Subcutaneous abdominal adipose tissue (tissue), 5 donors: ENCODE measurements at regions not wholly inside any gene's neighbourhood (a gene's known extent, or its start where the extent isn't known, plus 50 kb on each side); places are given as distances from the start of the nearest gene placed in this dataset.

Experiments used
- H3K27ac ChIP-seq: one replicate; pipeline ENCODE4 v1.7.0; 2013; ENCODE audit warnings: low read depth, mild to moderate bottlenecking, inconsistent platforms, low read length, moderate library complexity
- H3K27me3 ChIP-seq, 5 donors: one replicate each; pipeline ENCODE4 v1.7.0; 2013; ENCODE audit warnings: low read length in 5 of 5, inconsistent platforms in 1 of 5; ENCODE audit not compliant: control insufficient read depth in 5 of 5, insufficient read depth in 4 of 5
- H3K36me3 ChIP-seq, 5 donors: one replicate each; pipeline ENCODE4 v1.7.0; 2013; ENCODE audit warnings: low read length in 5 of 5; ENCODE audit not compliant: control insufficient read depth in 5 of 5, insufficient read depth in 5 of 5
- H3K4me1 ChIP-seq, 5 donors: one replicate each; pipeline ENCODE4 v1.7.0; 2013; ENCODE audit warnings: low read length in 5 of 5, mild to moderate bottlenecking in 3 of 5, moderate library complexity in 1 of 5; ENCODE audit not compliant: control insufficient read depth in 5 of 5, insufficient read depth in 5 of 5
- H3K4me3 ChIP-seq, 5 donors: one replicate each; pipeline ENCODE4 v1.7.0; 2013; ENCODE audit warnings: low read length in 5 of 5, low read depth in 1 of 5
- H3K9ac ChIP-seq, 5 donors: one replicate each; pipeline ENCODE4 v1.7.0; 2013; ENCODE audit warnings: low read length in 5 of 5, mild to moderate bottlenecking in 4 of 5, moderate library complexity in 3 of 5
- H3K9me3 ChIP-seq, 5 donors: one replicate each; pipeline ENCODE4 v1.7.0; 2013; ENCODE audit warnings: low read length in 5 of 5; ENCODE audit not compliant: control insufficient read depth in 5 of 5
- donor health status: healthy.
- donor health status: healthy.
- donor health status: healthy.
- donor health status: healthy.
- donor health status: healthy.

DNA sequence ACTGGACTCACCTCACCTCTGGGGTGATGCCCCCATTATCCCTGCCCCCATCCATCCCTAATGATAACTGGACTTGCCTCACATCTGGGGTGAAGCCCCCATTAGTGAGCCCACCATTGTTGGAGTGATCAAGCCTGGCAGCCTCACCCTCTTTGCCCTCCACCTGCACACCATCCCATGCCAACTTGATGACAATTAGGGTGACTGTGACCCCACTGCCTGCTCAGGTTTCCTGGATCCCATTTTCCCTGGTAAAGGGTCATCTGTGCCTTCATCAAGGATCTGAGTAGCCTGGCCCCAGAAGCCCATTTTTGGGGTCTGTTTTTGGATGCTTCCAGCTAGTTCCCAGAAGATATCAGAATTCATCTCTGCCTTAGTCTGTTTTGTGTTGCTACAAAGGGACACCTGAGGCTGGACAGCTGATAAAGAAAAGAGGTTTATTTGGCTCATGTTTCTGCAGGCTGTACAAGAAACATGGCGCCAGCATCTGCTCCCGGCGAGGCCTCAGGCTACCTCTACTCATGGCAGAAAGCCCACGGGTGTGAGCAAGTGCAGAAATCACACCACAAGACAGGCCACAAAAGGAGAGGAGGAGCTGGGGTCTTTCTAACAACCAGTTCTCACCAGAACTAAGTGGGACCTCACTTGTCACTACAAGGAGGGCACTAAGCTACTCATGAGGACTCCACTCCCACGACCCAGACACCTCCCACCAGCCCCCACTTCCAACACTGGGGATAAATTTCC is 196.4 kb upstream of the TWIST2 start:
- Histone ChIP-seq H3K4me3 (no peak overlapping the region), H3K27me3 (peaks cover 0 to 2% (median 0%) of the 10 kb centered on the region in 5 donors), H3K9me3 (no peaks in the 10 kb centered on the region), H3K4me1 (peaks cover 0 to 22% (median 18%) of the 10 kb centered on the region in 5 donors), H3K36me3 (no peaks in the 10 kb centered on the region), H3K27ac (no peak overlapping the region), H3K9ac (no peak overlapping the region)

DNA sequence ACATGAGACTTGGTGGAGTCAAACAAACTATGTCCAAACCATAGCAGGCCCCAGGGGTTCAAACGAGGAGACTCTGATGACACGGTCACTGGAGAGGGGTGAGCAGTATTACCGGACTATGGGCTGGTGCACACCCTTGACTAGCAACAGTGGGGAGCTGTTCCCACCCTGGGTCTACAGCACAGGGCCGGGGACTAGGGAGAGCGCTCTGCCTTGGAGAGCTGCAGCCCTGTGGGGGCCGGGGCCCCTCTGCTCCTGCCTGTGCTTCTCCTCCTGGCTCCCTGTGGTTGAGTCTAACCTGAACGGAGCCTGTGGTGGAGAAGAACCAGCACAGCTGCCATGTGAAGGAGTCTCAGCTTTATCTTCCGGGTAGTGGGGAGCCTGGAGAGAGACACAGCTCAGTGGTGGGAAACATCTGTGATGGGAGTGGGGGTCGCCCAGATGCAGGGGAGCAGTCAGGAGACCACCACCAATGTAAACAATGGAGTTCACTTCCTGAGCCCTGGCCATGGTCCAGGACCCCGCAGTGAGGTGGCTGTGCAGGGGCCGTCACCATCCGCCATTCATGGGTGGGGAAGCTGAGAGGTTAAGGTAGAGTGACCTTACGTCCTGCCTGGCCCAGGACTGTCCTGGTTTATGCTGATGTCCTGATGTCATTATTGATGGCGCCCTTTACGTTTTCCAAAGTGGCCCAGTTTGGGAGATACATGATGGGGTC is 195.7 kb upstream of the TWIST2 start:
- Histone ChIP-seq H3K4me3 (no peak overlapping the region), H3K9ac (no peak overlapping the region), H3K9me3 (no peaks in the 10 kb centered on the region), H3K36me3 (no peaks in the 10 kb centered on the region), H3K27ac (no peak overlapping the region), H3K4me1 (peaks cover 0 to 27% (median 22%) of the 10 kb centered on the region in 5 donors), H3K27me3 (peaks cover 0 to 2% (median 0%) of the 10 kb centered on the region in 5 donors)

DNA sequence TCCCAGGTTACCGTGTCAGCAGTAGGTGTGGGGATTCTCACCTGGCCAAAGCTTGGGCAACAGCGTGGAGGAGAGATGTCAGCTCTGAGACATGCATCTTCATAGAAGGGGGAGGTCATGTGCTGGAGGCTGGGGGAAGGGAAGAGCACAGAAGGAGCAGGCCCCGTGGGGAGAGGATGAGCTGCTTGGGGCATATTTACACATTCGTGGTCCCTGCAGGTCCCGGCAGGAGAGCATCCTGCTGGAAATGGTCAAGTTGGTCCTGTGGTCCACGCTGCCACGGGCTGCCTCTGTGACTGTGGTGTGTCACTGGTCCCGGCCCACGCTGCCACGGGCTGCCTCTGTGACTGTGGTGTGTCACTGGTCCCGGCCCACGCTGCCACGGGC is 195.1 kb upstream of the TWIST2 start:
- Histone ChIP-seq H3K9me3 (no peaks in the 10 kb centered on the region), H3K4me1 (peaks cover 0 to 32% (median 27%) of the 10 kb centered on the region in 5 donors), H3K27ac (no peak overlapping the region), H3K4me3 (no peak overlapping the region), H3K36me3 (no peaks in the 10 kb centered on the region), H3K9ac (no peak overlapping the region), H3K27me3 (peaks cover 0 to 2% (median 0%) of the 10 kb centered on the region in 5 donors)

DNA sequence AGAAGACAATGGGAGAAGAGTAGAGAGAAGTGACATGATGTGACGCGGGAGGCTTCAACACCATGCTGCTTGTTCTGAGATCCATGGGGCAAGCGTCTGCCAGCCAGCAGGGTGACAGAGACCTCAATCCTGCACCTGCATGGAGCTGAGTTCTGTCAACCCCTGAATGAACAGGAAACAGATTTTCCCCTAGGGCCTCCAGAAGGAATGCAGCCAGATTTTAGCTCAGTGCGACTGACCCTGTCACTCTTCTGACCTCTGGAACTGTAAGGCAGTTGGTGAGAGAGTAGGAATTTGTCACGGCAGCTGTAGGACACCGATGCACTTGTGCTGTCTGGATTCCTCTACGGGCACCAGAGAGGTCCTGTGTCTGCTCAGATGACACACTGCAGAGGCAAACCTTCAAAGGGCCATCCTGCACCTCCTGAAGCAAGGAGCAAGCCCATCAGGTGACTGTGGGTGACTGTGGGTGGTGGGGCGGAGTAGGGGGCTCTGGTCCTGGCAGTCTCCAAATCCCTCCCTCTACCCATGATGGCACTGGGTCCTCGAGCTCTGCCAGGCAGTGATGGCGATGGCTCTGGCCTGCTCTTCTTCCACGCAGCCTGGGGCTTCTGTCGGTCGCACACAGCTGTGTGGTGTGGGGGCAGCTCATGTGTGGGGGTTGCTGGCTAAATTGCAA is 194.3 kb upstream of the TWIST2 start:
- Histone ChIP-seq H3K4me3 (no peak overlapping the region), H3K36me3 (no peaks in the 10 kb centered on the region), H3K9me3 (no peaks in the 10 kb centered on the region), H3K4me1 (peaks cover 0 to 32% (median 27%) of the 10 kb centered on the region in 5 donors), H3K27me3 (peaks cover 0 to 2% (median 0%) of the 10 kb centered on the region in 5 donors), H3K9ac (no peak overlapping the region), H3K27ac (no peak overlapping the region)

DNA sequence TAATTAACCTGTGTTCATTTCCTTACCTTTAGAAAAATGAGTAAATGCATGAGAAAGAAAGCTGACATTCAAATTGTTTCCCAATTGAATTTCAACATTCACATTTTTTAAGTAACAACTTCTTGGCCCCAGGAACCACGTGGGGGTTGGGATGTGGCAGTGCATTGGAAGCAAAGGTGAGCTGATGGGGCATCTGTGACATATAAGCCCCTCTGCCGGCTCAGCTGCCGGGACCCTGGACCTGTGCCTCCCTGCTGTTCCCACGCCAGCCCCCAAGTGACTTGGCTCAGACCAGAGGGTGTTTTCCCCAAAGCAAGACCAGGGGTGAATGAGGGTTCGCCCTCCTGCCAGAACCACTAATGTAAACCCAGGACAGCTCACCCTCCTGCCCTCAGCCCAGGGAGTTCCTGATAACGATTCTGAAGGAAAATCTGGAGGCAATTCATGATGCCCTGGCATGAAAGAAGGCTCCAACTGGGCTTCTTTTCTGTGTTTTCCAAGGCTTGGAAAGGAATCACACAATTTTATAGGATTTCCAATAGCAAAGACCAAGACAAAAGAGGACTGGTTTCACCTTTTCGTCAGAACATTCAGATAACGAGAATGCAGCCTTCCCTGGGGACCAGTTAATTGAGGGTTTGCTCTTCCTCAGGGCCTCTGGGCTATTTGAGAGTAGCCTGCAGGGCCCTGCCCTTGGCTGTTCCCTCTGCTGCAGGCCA is 193.2 kb upstream of the TWIST2 start:
- H3K27ac ChIP-seq = no peak overlapping the region
- no peak overlapping the region for H3K9ac ChIP-seq
- no peaks in the 10 kb centered on the region for H3K36me3 ChIP-seq
- H3K9me3 ChIP-seq = no peaks in the 10 kb centered on the region
- peak overlapping the region in 1 of 5 donors; percentile 0 for H3K4me3 ChIP-seq
- H3K4me1 ChIP-seq = peaks cover 0 to 32% (median 27%) of the 10 kb centered on the region in 5 donors
- H3K27me3 ChIP-seq = peaks cover 0 to 2% (median 0%) of the 10 kb centered on the region in 5 donors

DNA sequence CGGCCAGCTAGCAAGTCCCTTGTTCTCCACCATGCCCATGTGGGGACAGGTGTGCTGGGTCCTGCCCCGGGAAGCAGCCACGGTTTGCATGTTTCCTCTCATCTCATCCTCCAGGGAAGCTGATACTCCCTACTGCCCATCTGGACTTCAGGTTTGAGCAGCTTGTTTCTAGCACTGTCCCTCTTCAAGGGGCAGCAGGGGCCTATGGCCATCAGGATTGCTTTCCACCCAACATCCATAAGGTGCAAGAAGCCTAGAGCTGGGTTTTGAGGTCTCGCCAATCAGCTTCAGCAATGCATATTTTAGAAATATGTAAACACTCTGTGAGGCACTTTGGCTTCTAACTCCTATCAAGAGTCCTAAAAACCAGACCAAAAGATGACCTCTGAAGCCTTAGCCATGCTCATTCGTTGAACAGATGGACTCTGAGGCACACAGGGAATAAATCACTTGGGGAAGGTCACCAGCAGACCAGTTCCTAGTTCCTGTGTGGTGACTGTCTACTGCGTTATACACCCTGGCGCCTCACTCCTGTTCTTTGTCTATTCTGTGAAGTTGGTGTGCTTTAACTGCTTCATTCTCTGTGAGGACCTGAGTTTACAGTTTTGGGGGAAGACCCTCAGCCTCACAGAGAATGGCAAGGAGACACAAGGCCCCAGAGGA is 192.6 kb upstream of the TWIST2 start:
- H3K36me3 ChIP-seq = no peaks in the 10 kb centered on the region
- H3K4me3 ChIP-seq = no peak overlapping the region
- H3K4me1 ChIP-seq = peaks cover 0 to 32% (median 27%) of the 10 kb centered on the region in 5 donors
- H3K27me3 ChIP-seq = peaks cover 0 to 2% (median 0%) of the 10 kb centered on the region in 5 donors
- H3K9ac ChIP-seq = no peak overlapping the region
- no peaks in the 10 kb centered on the region for H3K9me3 ChIP-seq
- no peak overlapping the region for H3K27ac ChIP-seq

- no peak overlapping the region for H3K27ac ChIP-seq
- no peak overlapping the region for H3K4me3 ChIP-seq
- H3K9ac ChIP-seq = no peak overlapping the region
- peaks cover 0 to 32% (median 27%) of the 10 kb centered on the region in 5 donors for H3K4me1 ChIP-seq
- H3K36me3 ChIP-seq = no peaks in the 10 kb centered on the region
- H3K9me3 ChIP-seq = peaks cover 0 to 1% (median 0%) of the 10 kb centered on the region in 5 donors
- H3K27me3 ChIP-seq = no peaks in the 10 kb centered on the region
These were observed 191.7 kb upstream of the TWIST2 start for GRCh38 chr2:238655974-238656722.

- Histone ChIP-seq H3K4me1 (peaks cover 0 to 32% (median 27%) of the 10 kb centered on the region in 5 donors), H3K9ac (no peak overlapping the region), H3K27ac (peak overlapping the region; percentile 24)
These were observed 190.5 kb upstream of the TWIST2 start for GRCh38 chr2:238657132-238658053.

More at GRCh38 chr2:238657132-238658053, 190.5 kb upstream of the TWIST2 start:
- Histone ChIP-seq H3K4me3 (no peak overlapping the region), H3K9me3 (peaks cover 0 to 6% (median 0%) of the 10 kb centered on the region in 5 donors), H3K36me3 (no peaks in the 10 kb centered on the region), H3K27me3 (no peaks in the 10 kb centered on the region)
